GM12878 (cell line): ENCODE measurements at regions not wholly inside any gene's neighbourhood (a gene's known extent, or its start where the extent isn't known, plus 50 kb on each side); places are given as distances from the start of the nearest gene placed in this dataset.

ENCODE experiments used
- ATAC-seq: fragments of 200-7000 bp; cut with Tn5 transposase; 3 replicates; pipeline ENCODE4 v1.9.1; 2020; ENCODE audit warnings: mild to moderate bottlenecking, moderate library complexity
- BruUV-seq: library from RNA; stranded (reverse); fragments of 400-500 nt; replicated peaks from 2 replicates; lab custom pipeline; 2021; lab: Mats Ljungman, UMichigan
- CTCF ChIA-PET: fragments of 300-600 bp; sonication (Branson Sonifier 250); formaldehyde crosslinking; extraction: SDS; loops from one replicate; lab custom pipeline; 2021; ENCODE audit warnings: inconsistent platforms; lab: Yijun Ruan, JAX
- POLR2A ChIA-PET: fragments of 350-600 bp; formaldehyde crosslinking; extraction: SDS; loops from one replicate; lab custom pipeline; 2021; ENCODE audit warnings: inconsistent platforms; lab: Charles Lee
- RAD21 ChIA-PET: fragments of 300-600 bp; sonication (Branson Sonifier 250); formaldehyde crosslinking; loops from one replicate; lab custom pipeline; 2023; ENCODE audit warnings: antibody characterized with exemption; ENCODE audit not compliant: unreplicated experiment; lab: Charles Lee
- SMC1A ChIA-PET: fragments of 300-600 bp; sonication (Branson Sonifier 250); formaldehyde crosslinking; loops from one replicate; lab custom pipeline; 2023; ENCODE audit not compliant: unreplicated experiment, uncharacterized antibody; lab: Charles Lee
- DNase-seq: peaks from one replicate; pipeline ENCODE4 v3.0.0-alpha.2; 2011; ENCODE audit warnings: low read depth, low spot score
- FAIRE-seq: peaks from 3 replicates; lab custom pipeline; 2011; peaks lifted over from hg19 to GRCh38; lab: Jason Lieb, UNC
- H2AFZ ChIP-seq: 2 replicates; pipeline ENCODE4 v1.6.0; 2011; ENCODE audit warnings: low read depth, low read length, control low read depth; ENCODE audit not compliant: control insufficient read depth
- H3K27ac ChIP-seq: 2 replicates; pipeline ENCODE4 v1.5.1; 2011; ENCODE audit warnings: control low read depth; ENCODE audit not compliant: control insufficient read depth, insufficient read depth
- H3K27me3 ChIP-seq, 2 experiments: replicated peaks in 1 of 2; 2 replicates each; pipeline versions ENCODE4 v1.6.0 to v1.6.1; 2011; ENCODE audit warnings: low read length in 1 of 2; ENCODE audit not compliant: control insufficient read depth in 2 of 2, insufficient read depth in 2 of 2
- H3K36me3 ChIP-seq, 2 experiments: 2 replicates each; pipeline ENCODE4 v1.5.1; 2011; ENCODE audit warnings: low read length in 1 of 2; ENCODE audit not compliant: control insufficient read depth in 2 of 2, insufficient read depth in 2 of 2
- H3K4me1 ChIP-seq: 2 replicates; pipeline ENCODE4 v1.6.1; 2011; ENCODE audit warnings: mild to moderate bottlenecking, low read length, moderate library complexity, mixed read lengths; ENCODE audit not compliant: control insufficient read depth, insufficient read depth
- H3K4me2 ChIP-seq: 2 replicates; pipeline ENCODE4 v1.6.0; 2011; ENCODE audit warnings: control low read depth; ENCODE audit not compliant: control insufficient read depth, insufficient read depth
- H3K4me3 ChIP-seq: fragments of 200-600 bp; sonication (generic); 2 replicates; pipeline ENCODE4 v1.5.1; 2016
- H3K79me2 ChIP-seq: 2 replicates; pipeline ENCODE4 v1.6.0; 2011; ENCODE audit warnings: low read length; ENCODE audit not compliant: control insufficient read depth, insufficient read depth
- H3K9ac ChIP-seq: 2 replicates; pipeline ENCODE4 v1.8.0; 2011; ENCODE audit warnings: low read length, control low read depth, mixed read lengths; ENCODE audit not compliant: control insufficient read depth, insufficient read depth
- H3K9me3 ChIP-seq: replicated peaks from 3 replicates; pipeline ENCODE4 v1.5.1; 2011; ENCODE audit warnings: mild to moderate bottlenecking, low read length; ENCODE audit not compliant: control insufficient read depth, insufficient read depth
- H4K20me1 ChIP-seq: 2 replicates; pipeline ENCODE4 v1.6.0; 2011; ENCODE audit not compliant: control insufficient read depth, insufficient read depth
- ATF2 ChIP-seq: IDR thresholded peaks from 2 replicates; pipeline ENCODE4 v1.6.1; 2012; ENCODE audit warnings: low read length, inconsistent platforms
- BCL3 ChIP-seq: IDR thresholded peaks from 2 replicates; pipeline ENCODE4 v1.6.1; 2011; ENCODE audit warnings: borderline replicate concordance, low read depth, mild to moderate bottlenecking, moderate library complexity, low read length; ENCODE audit not compliant: insufficient read depth, poor library complexity, severe bottlenecking
- CEBPZ ChIP-seq: fragments of 150-350 bp; IDR thresholded peaks from 2 replicates; pipeline ENCODE4 v1.6.1; 2016; ENCODE audit warnings: low read depth, low read length
- CHD1 ChIP-seq: IDR thresholded peaks from 2 replicates; pipeline ENCODE4 v1.6.1; 2012; ENCODE audit warnings: low read depth, low read length, improper control_type of control experiment
- FOXK2 ChIP-seq: fragments of 450-650 bp; IDR thresholded peaks from 2 replicates; pipeline ENCODE4 v1.6.1; 2017; ENCODE audit warnings: mild to moderate bottlenecking, moderate library complexity
- MXI1 ChIP-seq: fragments of 150-350 bp; IDR thresholded peaks from 2 replicates; pipeline ENCODE4 v1.6.1; 2011; ENCODE audit warnings: low read depth, mild to moderate bottlenecking, inconsistent platforms, low read length, improper control_type of control experiment
- NR2C2 ChIP-seq: IDR thresholded peaks from 2 replicates; pipeline ENCODE4 v1.6.1; 2011; ENCODE audit warnings: borderline replicate concordance, low read depth; ENCODE audit not compliant: control insufficient read depth, insufficient read length
- POLR2A ChIP-seq: IDR thresholded peaks from 2 replicates; pipeline ENCODE4 v1.6.1; 2011; ENCODE audit warnings: low read depth, mild to moderate bottlenecking, low read length
- RAD51 ChIP-seq: fragments of 450-650 bp; IDR thresholded peaks from 2 replicates; pipeline ENCODE4 v1.6.1; 2016; ENCODE audit warnings: moderate library complexity, mild to moderate bottlenecking, inconsistent platforms
- SKIL ChIP-seq: fragments of 450-650 bp; IDR thresholded peaks from 2 replicates; pipeline ENCODE4 v1.6.1; 2017; ENCODE audit warnings: mild to moderate bottlenecking, low read depth, inconsistent platforms; ENCODE audit not compliant: poor library complexity, severe bottlenecking
- WGBS: methylation state at CpG from one replicate; pipeline ENCODE4 v1.1.6; 2016; ENCODE audit warnings: low lambda C conversion rate; ENCODE audit not compliant: insufficient replicate concordance, insufficient coverage; ENCODE audit errors: missing lambda C conversion rate; 5-methylcytosine and 5-hydroxymethylcytosine counted together
- in situ Hi-C: fragments of 300-500 bp; cut with MboI; formaldehyde crosslinking; loops from 9 replicates; pipeline ENCODE4 v1.14.3; 2018; ENCODE audit warnings: mixed read lengths
- intact Hi-C: fragments of 100-400 bp; cut with micrococcal nuclease; formaldehyde crosslinking; loops from one replicate; pipeline ENCODE4 v1.14.2; 2022; ENCODE audit not compliant: unreplicated experiment

GRCh38 chr12:19633194-19633593 is 193.9 kb downstream of the AEBP2 start:
- ChIA-PET POLR2A (no interaction called here), RAD21 (no interaction called here), SMC1A (no interaction called here), CTCF (no interaction called here)
- in situ Hi-C loops (no loop called here), intact Hi-C loops (no loop called here)
- 74% methylated on average over 2 of the region's 2 CpGs for WGBS
- no peaks in the 10 kb centered on the region for H4K20me1 ChIP-seq
- no peak overlapping the region for H2AFZ ChIP-seq
- H3K27me3 ChIP-seq, result no peaks in the 10 kb centered on the region
- FAIRE-seq (no peak), DNase-seq (no peak), ATAC-seq (no peak)
- no peaks in the 10 kb centered on the region for H3K79me2 ChIP-seq
- H3K36me3 ChIP-seq, result no peaks in the 10 kb centered on the region
- H3K9ac ChIP-seq, result no peak overlapping the region
- H3K27ac ChIP-seq, result no peak overlapping the region
- no peak for TF ChIP-seq RAD51
- no peak for TF ChIP-seq POLR2A
- no peak for TF ChIP-seq SKIL
- no peak for TF ChIP-seq ATF2
- no peak for TF ChIP-seq BCL3
- TF ChIP-seq FOXK2, result no peak
- no peak for TF ChIP-seq CHD1
- no peak for TF ChIP-seq MXI1
- TF ChIP-seq CEBPZ, result no peak
- no peak for TF ChIP-seq NR2C2
- no TSS peak for BruUV-seq
- H3K4me3 ChIP-seq, result no peak overlapping the region
- no peak overlapping the region for H3K4me2 ChIP-seq
- no peaks in the 10 kb centered on the region for H3K9me3 ChIP-seq
- no peaks in the 10 kb centered on the region for H3K4me1 ChIP-seq
